Endothelial cell of umbilical vein (primary cell): ENCODE measurements at regions not wholly inside any gene's neighbourhood (a gene's known extent, or its start where the extent isn't known, plus 50 kb on each side); places are given as distances from the start of the nearest gene placed in this dataset.

Source experiments
- EZH2 ChIP-seq: IDR thresholded peaks from 2 replicates; pipeline ENCODE4 v1.6.1; 2012; ENCODE audit warnings: borderline replicate concordance, low read depth, mild to moderate bottlenecking, moderate library complexity, low read length, inconsistent platforms; ENCODE audit not compliant: severe bottlenecking
- GATA2 ChIP-seq: IDR thresholded peaks from 2 replicates; pipeline ENCODE4 v1.7.0; 2011; ENCODE audit warnings: low read depth, mild to moderate bottlenecking, moderate library complexity, mixed read lengths, low read length; ENCODE audit not compliant: insufficient read length, insufficient read depth
- JUN ChIP-seq: IDR thresholded peaks from 2 replicates; pipeline ENCODE4 v1.6.1; 2011; ENCODE audit warnings: borderline replicate concordance, low read depth; ENCODE audit not compliant: insufficient read length, insufficient read depth
- MAX ChIP-seq: IDR thresholded peaks from 2 replicates; pipeline ENCODE4 v1.6.1; 2011; ENCODE audit not compliant: insufficient read depth, insufficient read length
- POLR2A ChIP-seq: IDR thresholded peaks from 2 replicates; pipeline ENCODE4 v1.6.1; 2012; ENCODE audit warnings: low read depth, mild to moderate bottlenecking, control low read depth, low read length
- POLR2AphosphoS5 ChIP-seq: IDR thresholded peaks from 2 replicates; pipeline ENCODE4 v1.6.1; 2012; ENCODE audit warnings: low read depth, mild to moderate bottlenecking, control low read depth, low read length, moderate library complexity; ENCODE audit not compliant: insufficient read depth
- TF ChIP-seq, protein P1 (sequence below), 2 donors: IDR thresholded peaks; 1 replicate in 1 of 2; 2 replicates in 1 of 2; pipeline ENCODE4 v1.5.1; 2011; ENCODE audit warnings: low read length in 2 of 2, mild to moderate bottlenecking in 2 of 2, moderate library complexity in 2 of 2, control low read depth in 1 of 2, inconsistent platforms in 1 of 2, low read depth in 1 of 2; ENCODE audit not compliant: insufficient read depth in 1 of 2; ENCODE audit errors: extremely low read depth in 1 of 2

- TF ChIP-seq, protein P1, sequence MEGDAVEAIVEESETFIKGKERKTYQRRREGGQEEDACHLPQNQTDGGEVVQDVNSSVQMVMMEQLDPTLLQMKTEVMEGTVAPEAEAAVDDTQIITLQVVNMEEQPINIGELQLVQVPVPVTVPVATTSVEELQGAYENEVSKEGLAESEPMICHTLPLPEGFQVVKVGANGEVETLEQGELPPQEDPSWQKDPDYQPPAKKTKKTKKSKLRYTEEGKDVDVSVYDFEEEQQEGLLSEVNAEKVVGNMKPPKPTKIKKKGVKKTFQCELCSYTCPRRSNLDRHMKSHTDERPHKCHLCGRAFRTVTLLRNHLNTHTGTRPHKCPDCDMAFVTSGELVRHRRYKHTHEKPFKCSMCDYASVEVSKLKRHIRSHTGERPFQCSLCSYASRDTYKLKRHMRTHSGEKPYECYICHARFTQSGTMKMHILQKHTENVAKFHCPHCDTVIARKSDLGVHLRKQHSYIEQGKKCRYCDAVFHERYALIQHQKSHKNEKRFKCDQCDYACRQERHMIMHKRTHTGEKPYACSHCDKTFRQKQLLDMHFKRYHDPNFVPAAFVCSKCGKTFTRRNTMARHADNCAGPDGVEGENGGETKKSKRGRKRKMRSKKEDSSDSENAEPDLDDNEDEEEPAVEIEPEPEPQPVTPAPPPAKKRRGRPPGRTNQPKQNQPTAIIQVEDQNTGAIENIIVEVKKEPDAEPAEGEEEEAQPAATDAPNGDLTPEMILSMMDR (IDR thresholded peaks at IDR 0.05; ENCODE audit: extremely low read depth in 1 of 2, insufficient read depth in 1 of 2, low read depth in 1 of 2, low read length in 2 of 2): no peak
- TF ChIP-seq JUN: no peak
- TF ChIP-seq POLR2A: no peak
- TF ChIP-seq EZH2: no peak
- no peak for TF ChIP-seq GATA2
- no peak for TF ChIP-seq POLR2AphosphoS5
- TF ChIP-seq MAX: no peak
These were observed 59.2 kb upstream of the RPS6KA3 start for GRCh38 chrX:20325786-20326388.
